NB4 (cell line): ENCODE measurements at regions not wholly inside any gene's neighbourhood (a gene's known extent, or its start where the extent isn't known, plus 50 kb on each side); places are given as distances from the start of the nearest gene placed in this dataset.

ENCODE experiments used
- POLR2A ChIP-seq: IDR thresholded peaks from 2 replicates; pipeline ENCODE4 v1.6.1; 2011; ENCODE audit warnings: mild to moderate bottlenecking; ENCODE audit not compliant: insufficient read length; ENCODE audit errors: extremely low read depth
- TF ChIP-seq, protein P1 (sequence below): IDR thresholded peaks from one replicate; pipeline ENCODE4 v1.5.1; 2012; ENCODE audit warnings: low read depth, low read length
- TF ChIP-seq, protein P2 (sequence below): IDR thresholded peaks from 2 replicates; pipeline ENCODE4 v1.6.1; 2011; ENCODE audit warnings: low read depth, low read length

GRCh38 chr14:54310151-54310850, 86.5 kb upstream of the CDKN3 start:
- TF ChIP-seq, protein P1, sequence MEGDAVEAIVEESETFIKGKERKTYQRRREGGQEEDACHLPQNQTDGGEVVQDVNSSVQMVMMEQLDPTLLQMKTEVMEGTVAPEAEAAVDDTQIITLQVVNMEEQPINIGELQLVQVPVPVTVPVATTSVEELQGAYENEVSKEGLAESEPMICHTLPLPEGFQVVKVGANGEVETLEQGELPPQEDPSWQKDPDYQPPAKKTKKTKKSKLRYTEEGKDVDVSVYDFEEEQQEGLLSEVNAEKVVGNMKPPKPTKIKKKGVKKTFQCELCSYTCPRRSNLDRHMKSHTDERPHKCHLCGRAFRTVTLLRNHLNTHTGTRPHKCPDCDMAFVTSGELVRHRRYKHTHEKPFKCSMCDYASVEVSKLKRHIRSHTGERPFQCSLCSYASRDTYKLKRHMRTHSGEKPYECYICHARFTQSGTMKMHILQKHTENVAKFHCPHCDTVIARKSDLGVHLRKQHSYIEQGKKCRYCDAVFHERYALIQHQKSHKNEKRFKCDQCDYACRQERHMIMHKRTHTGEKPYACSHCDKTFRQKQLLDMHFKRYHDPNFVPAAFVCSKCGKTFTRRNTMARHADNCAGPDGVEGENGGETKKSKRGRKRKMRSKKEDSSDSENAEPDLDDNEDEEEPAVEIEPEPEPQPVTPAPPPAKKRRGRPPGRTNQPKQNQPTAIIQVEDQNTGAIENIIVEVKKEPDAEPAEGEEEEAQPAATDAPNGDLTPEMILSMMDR, result no peak
- TF ChIP-seq, protein P2, sequence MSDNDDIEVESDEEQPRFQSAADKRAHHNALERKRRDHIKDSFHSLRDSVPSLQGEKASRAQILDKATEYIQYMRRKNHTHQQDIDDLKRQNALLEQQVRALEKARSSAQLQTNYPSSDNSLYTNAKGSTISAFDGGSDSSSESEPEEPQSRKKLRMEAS, result no peak
- TF ChIP-seq POLR2A, result no peak
